GM19351 (cell line): ENCODE measurements at regions not wholly inside any gene's neighbourhood (a gene's known extent, or its start where the extent isn't known, plus 50 kb on each side); places are given as distances from the start of the nearest gene placed in this dataset.
"Not testable (repeated sequence)": the region's sequence is repeated elsewhere in the genome, so short reads cannot be mapped to it uniquely, and the experiment has no call there.

Source experiments
- ATAC-seq: cut with Tn5 transposase; IDR thresholded peaks from one replicate; pipeline ENCODE4 v1.9.1; 2021; ENCODE audit warnings: mild to moderate bottlenecking, moderate library complexity; ENCODE audit not compliant: unreplicated experiment

DNA sequence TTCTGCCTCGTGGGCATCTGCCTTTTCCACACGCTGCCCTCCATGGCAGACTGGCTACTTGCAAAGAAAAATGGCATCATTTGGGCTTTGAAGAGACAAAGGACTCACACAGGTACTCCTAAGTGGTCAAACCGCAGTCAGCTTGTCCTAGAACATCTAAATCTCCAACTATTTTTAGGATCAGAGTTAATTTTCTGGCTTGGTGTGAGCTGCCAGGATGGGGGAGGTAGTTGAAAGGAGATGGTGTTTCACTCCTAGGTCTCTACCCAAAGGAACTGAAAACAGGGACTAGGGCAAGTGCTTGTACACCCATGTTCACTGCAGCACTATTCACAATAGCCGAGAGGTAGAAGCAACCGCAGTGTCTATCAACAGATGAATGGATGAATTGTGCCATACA, 107.9 kb upstream of the ATL2 start:
- no peak for ATAC-seq

- no peak for ATAC-seq
These were observed 106.9 kb upstream of the ATL2 start for GRCh38 chr2:38483776-38484501.

GRCh38 chr2:38482710-38483109, 105.6 kb upstream of the ATL2 start:
- not testable (repeated sequence) for ATAC-seq

DNA sequence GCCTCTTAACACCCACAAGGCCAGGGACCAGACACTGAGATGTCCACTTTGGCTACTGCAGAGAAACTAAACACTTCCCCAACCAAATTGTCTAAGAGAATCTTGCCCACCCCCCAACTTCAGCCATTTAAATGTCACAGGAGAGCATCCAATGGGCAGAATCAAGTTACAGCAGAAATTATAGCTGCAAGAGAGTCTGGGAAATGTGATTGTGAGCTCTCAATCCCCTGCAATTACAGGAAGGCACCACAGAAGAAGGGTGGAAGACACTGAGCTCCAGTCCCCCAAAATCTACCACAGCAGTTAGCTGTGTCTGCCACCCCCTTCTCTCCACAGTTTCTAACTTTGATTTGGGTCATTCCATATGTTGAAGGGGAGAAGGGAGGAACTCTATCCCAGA, 103.5 kb upstream of the ATL2 start:
- ATAC-seq, result no peak

DNA sequence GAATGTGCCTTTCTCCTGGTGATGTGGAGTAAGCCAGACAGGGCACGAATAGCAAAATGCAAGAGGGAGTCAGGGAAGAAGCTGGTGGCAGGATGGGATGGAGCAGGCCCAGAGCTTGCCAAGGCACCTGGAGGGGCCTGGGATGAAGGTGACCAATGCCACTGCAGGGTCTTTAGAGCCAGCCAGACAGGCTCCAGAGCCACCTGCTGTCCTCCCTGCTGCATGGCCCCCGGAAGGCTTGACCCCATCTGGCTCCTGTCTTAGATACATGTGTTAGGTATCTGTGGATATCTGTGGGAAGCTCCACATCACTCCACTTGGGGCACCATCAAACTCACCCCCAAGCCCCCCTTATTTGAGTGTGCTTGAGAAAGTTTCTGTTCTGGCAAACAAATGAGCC, 99.9 kb upstream of the ATL2 start:
- no peak for ATAC-seq

GRCh38 chr2:38475567-38475881, 98.5 kb upstream of the ATL2 start:
- no peak for ATAC-seq

GRCh38 chr2:38474715-38475566, 97.9 kb upstream of the ATL2 start:
- no peak for ATAC-seq

DNA sequence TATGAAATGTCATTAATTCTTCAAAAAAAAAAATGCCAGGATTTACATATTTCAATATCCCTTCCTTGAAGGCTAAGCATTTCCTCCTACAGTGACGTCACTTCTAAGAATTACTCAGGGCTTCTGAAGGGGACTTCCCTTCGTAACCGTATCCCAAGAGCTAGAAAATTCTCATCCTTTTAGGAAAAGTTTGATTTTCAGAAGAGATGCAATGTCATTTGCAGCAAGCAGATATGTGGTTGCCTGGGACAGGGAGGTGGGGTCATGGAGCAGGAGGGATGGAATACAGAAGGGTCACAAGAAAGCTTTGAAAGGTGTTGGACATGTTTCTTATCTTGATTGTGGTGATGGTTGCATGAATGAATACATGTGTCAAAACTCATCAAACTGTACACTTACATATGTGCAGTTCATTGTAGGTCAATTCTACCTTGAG, 97.0 kb upstream of the ATL2 start:
- no peak for ATAC-seq

GRCh38 chr2:38473333-38474005, 96.4 kb upstream of the ATL2 start:
- no peak for ATAC-seq

DNA sequence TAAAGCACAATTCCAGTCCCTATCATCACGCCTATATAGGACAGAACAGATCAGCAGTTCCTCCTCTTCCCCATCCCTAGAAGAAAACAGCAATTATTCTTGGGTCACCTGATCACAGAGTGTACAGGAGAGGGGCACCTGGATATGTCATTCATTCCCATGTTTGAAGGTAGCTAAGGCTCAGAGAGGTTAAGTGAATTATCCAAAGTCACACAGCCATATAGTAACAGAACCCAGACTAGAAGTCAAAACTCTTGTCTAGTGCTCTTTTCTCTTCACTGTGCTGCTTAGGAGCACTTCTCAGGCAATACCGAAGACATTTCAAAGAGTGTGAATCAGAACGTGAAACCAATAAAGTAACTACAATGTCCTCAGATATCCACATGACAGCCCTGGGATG, 93.0 kb upstream of the ATL2 start:
- no peak for ATAC-seq

- no peak for ATAC-seq
These were observed 90.8 kb upstream of the ATL2 start for GRCh38 chr2:38467768-38468455.

- ATAC-seq, result no peak
These were observed 90.0 kb upstream of the ATL2 start for GRCh38 chr2:38466876-38467767.

- no peak for ATAC-seq
These were observed 89.3 kb upstream of the ATL2 start for GRCh38 chr2:38466409-38466808.

DNA sequence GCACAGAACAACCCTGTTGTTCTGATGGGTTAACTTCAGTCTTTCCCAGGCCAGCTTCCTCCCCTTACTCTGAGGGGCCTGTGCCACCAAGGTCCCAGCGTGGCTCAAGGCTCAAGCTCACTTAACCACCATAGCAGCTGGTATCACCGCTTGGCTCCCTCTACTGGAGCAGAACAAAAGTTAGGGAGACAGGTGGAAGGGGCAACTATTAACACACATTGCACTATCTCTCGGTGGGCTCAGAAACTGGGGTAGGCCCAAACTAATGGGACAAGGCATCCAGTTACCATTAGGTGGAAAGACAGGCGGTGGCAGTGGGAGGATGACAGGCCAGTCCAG, 88.7 kb upstream of the ATL2 start:
- peak; percentile 61 for ATAC-seq

DNA sequence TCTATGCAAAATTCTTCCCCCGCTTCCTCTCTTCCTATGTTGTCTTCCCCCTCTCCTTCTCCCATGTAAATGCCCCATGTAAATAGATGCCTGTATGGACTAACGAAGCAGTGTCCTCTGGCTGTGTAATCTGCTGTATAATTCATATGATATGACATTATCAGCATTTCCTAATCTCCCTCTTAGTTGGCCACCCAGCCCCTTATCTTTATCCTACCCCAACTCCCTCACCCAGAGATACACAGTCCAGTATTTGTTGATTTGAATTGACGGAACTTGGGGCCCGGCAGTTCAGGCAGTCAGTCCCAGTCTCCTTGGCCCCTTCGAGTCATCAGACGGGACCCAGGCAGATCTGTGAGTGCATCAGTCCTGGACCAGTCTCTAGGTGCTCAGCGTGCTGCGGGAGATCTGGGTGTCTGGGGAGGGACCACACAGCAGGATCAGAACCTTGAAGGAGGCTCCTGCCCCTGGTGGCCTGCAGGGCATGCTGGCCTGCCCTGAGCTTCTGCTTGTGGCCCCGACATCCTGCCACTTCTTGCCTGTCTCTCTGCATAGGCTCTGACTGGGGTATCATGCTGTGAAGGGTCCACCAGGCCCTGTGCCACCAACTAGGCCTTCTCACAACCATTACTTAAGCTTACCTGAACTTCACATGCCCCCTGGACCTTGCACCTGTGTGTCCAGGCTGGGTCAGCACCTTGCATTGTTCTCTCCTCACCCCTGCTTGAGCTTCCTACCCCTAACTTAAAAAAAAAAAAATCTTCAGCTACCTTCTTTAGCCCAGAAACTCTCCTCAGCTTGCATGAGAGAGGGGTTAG, 88.1 kb upstream of the ATL2 start:
- ATAC-seq, result no peak

- ATAC-seq, result no peak
These were observed 86.7 kb upstream of the ATL2 start for GRCh38 chr2:38463752-38464151.

- ATAC-seq, result no peak
These were observed 85.1 kb upstream of the ATL2 start for GRCh38 chr2:38462121-38462661.

DNA sequence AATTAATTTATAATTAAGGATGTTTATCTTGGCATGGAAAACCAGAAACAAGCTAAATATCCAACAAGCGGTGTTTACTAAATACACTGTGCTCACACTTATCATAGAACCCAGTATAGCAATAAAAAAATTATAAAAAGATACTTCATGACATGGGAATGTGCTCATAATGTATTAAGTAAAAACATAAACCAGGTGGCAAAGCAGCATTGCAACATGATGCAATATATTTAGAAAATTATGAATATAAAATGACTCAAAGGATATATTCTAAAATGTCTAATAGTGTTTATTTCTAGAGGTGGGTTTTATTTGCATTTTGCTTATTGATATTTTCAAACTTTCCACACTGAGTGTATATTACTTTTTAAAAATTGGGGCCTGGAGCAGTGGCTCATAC, 84.4 kb upstream of the ATL2 start:
- no peak for ATAC-seq

- no peak for ATAC-seq
These were observed 83.2 kb upstream of the ATL2 start for GRCh38 chr2:38460313-38460712.
